OCI-LY3 (cell line): ENCODE measurements at regions not wholly inside any gene's neighbourhood (a gene's known extent, or its start where the extent isn't known, plus 50 kb on each side); places are given as distances from the start of the nearest gene placed in this dataset.

ENCODE experiments used
- EZH2phosphoT487 ChIP-seq: fragments of 200-600 bp; shearing (Covaris generic); IDR thresholded peaks from 2 replicates; pipeline ENCODE4 v1.6.1; 2018; ENCODE audit warnings: antibody characterized with exemption, mixed run types, low read depth
- TF ChIP-seq, protein P1 (sequence below): fragments of 200-600, 300-600 bp; sonication (generic); IDR thresholded peaks from 2 replicates; pipeline ENCODE4 v1.5.1; 2014; ENCODE audit warnings: antibody characterized with exemption, low read length, low read depth

DNA sequence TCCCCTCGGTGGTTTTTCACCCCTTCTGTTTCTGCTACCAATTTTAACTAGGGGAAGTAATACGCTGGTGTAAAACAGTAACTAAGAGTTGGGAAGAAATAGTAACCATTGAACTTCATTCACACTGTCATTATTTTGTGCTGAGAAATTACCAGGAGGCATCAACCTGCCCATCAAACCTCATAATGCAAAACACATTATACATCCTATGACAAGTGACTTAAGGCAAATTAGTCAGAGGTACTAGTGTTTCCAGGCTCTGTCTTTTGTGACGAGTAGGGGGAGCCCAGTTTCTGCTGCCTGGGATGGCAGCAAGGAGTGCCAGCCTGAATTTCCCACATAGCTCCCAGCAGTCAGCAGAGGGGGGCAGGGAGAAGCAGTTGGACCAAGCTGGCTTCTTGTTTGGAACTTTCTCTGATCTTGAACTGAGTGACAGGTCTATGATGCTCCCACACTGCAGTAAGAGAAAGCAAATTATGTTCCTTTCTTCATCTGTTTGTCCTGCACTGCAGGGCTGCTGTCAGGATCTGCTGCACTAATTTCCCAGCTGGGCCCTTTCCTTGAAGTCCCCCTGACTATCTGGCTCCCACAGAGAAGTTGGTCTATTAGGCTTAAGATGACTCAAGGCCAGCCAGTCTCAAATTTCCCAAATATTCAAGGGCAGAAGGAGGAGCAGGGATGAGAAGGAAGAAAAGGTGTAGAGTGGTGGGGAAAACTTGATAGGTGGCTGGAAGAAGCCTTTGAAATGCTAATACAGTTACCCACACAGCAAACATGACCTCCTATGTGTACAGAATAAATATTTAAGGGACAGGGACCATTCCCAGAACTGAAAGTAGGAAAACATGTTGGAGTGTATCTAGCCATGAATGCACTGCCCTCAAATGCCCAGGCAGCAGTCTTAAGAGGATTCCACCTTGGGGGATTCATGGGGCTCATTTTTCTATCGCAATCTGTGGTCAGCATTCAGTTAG lies 322.8 kb downstream of the SEC16B start:
- TF ChIP-seq, protein P1, sequence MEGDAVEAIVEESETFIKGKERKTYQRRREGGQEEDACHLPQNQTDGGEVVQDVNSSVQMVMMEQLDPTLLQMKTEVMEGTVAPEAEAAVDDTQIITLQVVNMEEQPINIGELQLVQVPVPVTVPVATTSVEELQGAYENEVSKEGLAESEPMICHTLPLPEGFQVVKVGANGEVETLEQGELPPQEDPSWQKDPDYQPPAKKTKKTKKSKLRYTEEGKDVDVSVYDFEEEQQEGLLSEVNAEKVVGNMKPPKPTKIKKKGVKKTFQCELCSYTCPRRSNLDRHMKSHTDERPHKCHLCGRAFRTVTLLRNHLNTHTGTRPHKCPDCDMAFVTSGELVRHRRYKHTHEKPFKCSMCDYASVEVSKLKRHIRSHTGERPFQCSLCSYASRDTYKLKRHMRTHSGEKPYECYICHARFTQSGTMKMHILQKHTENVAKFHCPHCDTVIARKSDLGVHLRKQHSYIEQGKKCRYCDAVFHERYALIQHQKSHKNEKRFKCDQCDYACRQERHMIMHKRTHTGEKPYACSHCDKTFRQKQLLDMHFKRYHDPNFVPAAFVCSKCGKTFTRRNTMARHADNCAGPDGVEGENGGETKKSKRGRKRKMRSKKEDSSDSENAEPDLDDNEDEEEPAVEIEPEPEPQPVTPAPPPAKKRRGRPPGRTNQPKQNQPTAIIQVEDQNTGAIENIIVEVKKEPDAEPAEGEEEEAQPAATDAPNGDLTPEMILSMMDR, result no peak
- TF ChIP-seq EZH2phosphoT487, result no peak
